ENCODE measurements at regions not wholly inside any gene's neighbourhood (a gene's known extent, or its start where the extent isn't known, plus 50 kb on each side); places are given as distances from the start of the nearest gene placed in this dataset.

DNA sequence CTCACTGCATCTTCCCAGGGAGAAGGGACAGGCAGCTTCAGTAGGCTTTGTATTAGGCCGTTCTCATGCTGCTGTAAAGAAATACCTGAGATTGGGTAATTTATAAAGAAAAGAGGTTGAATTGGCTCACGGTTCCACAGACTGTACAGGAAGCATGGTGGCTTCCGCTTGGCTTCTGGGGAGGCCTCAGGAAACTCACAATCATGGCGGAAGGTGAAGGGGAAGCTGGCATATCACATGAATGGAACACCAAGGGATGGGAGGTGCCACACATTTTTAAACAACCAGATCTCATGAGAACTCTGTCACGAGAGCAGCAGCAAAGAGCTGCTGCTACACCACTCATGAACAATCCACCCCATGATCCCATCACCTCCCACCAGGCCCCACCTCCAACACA, 182.2 kb upstream of the SFSWAP start:
- Mint-ChIP-seq H3K27me3 (ENCODE audit: unreplicated experiment) (no peaks in the 10 kb centered on the region), H3K4me3 (ENCODE audit: unreplicated experiment) (no peak overlapping the region), H3K27ac (ENCODE audit: unreplicated experiment) (no peak overlapping the region), H3K4me1 (ENCODE audit: unreplicated experiment) (no peaks in the 10 kb centered on the region), H3K36me3 (ENCODE audit: unreplicated experiment) (no peaks in the 10 kb centered on the region), H3K9me3 (ENCODE audit: unreplicated experiment) (peaks cover under 1% of the 10 kb centered on the region)
- DNase-seq (ENCODE audit: extremely low spot score, unreplicated experiment) = no peak
- TF ChIP-seq, protein P1, sequence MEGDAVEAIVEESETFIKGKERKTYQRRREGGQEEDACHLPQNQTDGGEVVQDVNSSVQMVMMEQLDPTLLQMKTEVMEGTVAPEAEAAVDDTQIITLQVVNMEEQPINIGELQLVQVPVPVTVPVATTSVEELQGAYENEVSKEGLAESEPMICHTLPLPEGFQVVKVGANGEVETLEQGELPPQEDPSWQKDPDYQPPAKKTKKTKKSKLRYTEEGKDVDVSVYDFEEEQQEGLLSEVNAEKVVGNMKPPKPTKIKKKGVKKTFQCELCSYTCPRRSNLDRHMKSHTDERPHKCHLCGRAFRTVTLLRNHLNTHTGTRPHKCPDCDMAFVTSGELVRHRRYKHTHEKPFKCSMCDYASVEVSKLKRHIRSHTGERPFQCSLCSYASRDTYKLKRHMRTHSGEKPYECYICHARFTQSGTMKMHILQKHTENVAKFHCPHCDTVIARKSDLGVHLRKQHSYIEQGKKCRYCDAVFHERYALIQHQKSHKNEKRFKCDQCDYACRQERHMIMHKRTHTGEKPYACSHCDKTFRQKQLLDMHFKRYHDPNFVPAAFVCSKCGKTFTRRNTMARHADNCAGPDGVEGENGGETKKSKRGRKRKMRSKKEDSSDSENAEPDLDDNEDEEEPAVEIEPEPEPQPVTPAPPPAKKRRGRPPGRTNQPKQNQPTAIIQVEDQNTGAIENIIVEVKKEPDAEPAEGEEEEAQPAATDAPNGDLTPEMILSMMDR (IDR thresholded peaks at IDR 0.05) = no peak

DNA sequence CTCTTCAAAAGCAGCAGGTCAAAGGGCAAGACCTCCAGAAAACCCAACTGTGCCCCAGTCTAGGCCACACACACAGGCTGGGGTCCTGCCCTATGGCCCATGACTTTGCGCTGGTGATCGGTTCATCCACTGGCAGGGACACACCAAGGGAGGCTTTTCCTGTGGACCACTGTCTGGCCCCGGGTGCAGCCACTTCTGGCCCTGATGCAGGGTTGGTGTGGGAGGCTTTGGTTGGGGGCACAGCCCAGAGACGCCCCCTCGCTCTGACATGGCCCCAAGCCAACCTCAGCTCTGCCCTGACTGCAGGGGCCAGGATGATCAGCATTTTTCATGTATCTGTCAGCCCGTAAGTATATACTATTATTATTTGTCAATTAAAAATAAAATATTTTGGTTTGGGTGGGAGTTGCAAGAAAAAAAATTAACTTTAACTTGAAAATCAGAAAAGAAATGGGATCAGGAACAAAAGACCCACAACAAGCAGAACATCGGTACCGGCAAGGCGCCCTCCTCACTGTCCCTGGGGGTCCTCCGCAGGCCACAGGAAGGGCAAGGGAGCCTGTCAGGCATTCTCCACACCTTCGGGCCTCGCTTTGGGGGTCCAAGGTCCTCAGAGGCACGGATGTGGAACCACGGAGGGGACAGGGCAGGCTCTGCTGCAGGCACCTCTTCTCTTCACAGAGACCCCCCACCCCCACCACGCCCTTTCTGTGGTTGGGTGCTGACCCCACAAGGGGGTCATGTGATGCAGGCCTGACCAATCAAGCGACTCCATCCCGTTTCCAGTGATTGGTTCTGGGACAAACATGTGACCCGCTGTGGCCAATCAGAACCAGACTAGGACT, 181.5 kb upstream of the SFSWAP start:
- H3K36me3 Mint-ChIP-seq (ENCODE audit: unreplicated experiment) = no peaks in the 10 kb centered on the region
- TF ChIP-seq, protein P1 (IDR thresholded peaks at IDR 0.05) = no peak
- no peaks in the 10 kb centered on the region for H3K27me3 Mint-ChIP-seq (ENCODE audit: unreplicated experiment)
- no peak for DNase-seq (ENCODE audit: extremely low spot score, unreplicated experiment)
- no peak overlapping the region for H3K27ac Mint-ChIP-seq (ENCODE audit: unreplicated experiment)
- no peaks in the 10 kb centered on the region for H3K9me3 Mint-ChIP-seq (ENCODE audit: unreplicated experiment)
- H3K4me3 Mint-ChIP-seq (ENCODE audit: unreplicated experiment) = no peak overlapping the region
- no peaks in the 10 kb centered on the region for H3K4me1 Mint-ChIP-seq (ENCODE audit: unreplicated experiment)

DNA sequence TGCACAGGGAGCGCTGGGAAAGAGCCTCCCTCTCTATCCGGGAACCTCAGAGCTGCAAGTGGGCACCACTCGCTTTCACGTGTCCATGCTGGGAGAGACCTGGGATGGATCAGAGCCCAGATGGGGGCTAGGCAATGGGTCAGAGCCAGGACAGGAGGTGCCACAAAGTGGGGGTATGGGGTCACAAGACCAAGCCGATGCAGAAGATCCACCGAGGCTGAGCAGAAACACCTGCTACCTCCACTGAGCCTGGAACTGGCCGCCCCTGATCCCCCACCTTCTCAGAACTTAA, 180.9 kb upstream of the SFSWAP start:
- Mint-ChIP-seq H3K9me3 (ENCODE audit: unreplicated experiment) (no peaks in the 10 kb centered on the region), H3K36me3 (ENCODE audit: unreplicated experiment) (no peaks in the 10 kb centered on the region), H3K27me3 (ENCODE audit: unreplicated experiment) (peaks cover 2% of the 10 kb centered on the region), H3K4me3 (ENCODE audit: unreplicated experiment) (no peak overlapping the region), H3K4me1 (ENCODE audit: unreplicated experiment) (no peaks in the 10 kb centered on the region), H3K27ac (ENCODE audit: unreplicated experiment) (no peak overlapping the region)
- no peak for DNase-seq (ENCODE audit: extremely low spot score, unreplicated experiment)
- TF ChIP-seq, protein P1 (IDR thresholded peaks at IDR 0.05) = no peak

DNA sequence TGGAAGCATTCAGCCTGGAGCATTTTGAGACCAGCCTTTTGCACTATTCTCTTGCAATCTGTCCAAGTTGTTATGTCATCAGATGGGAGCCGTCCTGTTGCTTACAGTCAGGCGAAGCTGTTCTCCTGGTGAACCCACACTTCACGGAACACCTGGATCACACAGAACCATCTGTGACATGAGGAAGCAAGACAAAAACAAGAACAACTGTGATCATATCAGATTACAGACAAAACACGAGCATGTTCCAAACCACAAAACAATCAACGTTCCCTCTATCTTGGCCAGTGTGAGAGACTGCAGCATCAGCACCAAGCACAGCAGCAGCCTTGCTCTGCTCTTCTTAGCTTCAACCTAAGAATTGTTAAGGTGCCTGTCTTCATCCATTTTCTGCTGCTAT, 180.5 kb upstream of the SFSWAP start:
- Mint-ChIP-seq H3K27me3 (ENCODE audit: unreplicated experiment) (peaks cover 2% of the 10 kb centered on the region), H3K4me1 (ENCODE audit: unreplicated experiment) (no peaks in the 10 kb centered on the region), H3K9me3 (ENCODE audit: unreplicated experiment) (no peaks in the 10 kb centered on the region), H3K27ac (ENCODE audit: unreplicated experiment) (no peak overlapping the region), H3K36me3 (ENCODE audit: unreplicated experiment) (no peaks in the 10 kb centered on the region), H3K4me3 (ENCODE audit: unreplicated experiment) (no peak overlapping the region)
- TF ChIP-seq, protein P1 (IDR thresholded peaks at IDR 0.05) = no peak
- no peak for DNase-seq (ENCODE audit: extremely low spot score, unreplicated experiment)

DNA sequence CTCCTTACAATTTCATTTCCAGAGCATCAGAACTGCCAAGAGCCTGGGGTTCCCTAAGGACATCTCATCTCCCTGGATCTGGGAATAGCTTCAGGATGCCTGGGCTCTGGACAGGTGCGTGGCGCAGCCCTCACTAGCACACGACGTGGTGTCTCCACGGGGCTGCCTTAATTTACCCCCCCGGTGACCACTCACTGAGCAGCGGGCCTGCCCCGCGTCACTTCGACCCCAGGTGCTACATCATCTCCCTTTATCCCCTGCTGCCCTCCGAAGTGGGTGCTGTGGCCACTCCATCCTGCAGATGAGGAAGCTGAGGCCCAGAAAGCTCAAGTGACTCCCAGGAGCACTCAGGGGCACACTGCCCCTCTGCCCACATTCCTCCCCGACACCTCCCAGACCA, 177.8 kb upstream of the SFSWAP start:
- Mint-ChIP-seq H3K4me3 (ENCODE audit: unreplicated experiment) (no peak overlapping the region), H3K27ac (ENCODE audit: unreplicated experiment) (no peak overlapping the region), H3K27me3 (ENCODE audit: unreplicated experiment) (peaks cover 2% of the 10 kb centered on the region), H3K4me1 (ENCODE audit: unreplicated experiment) (no peaks in the 10 kb centered on the region), H3K36me3 (ENCODE audit: unreplicated experiment) (no peaks in the 10 kb centered on the region), H3K9me3 (ENCODE audit: unreplicated experiment) (no peaks in the 10 kb centered on the region)
- DNase-seq (ENCODE audit: extremely low spot score, unreplicated experiment) = no peak
- TF ChIP-seq, protein P1 (IDR thresholded peaks at IDR 0.05) = no peak
